ENCODE measurements at regions not wholly inside any gene's neighbourhood (a gene's known extent, or its start where the extent isn't known, plus 50 kb on each side); places are given as distances from the start of the nearest gene placed in this dataset.

- DNase-seq, result no peak
Observed at GRCh38 chr2:216808805-216809425, 50.9 kb downstream of the TNP1 start.

- DNase-seq, result no peak
Observed at GRCh38 chr2:216807857-216808272, 52.0 kb downstream of the TNP1 start.

GRCh38 chr2:216804357-216805350 lies 55.2 kb downstream of the TNP1 start:
- no peak for DNase-seq

GRCh38 chr2:216803791-216804190 lies 56.1 kb downstream of the TNP1 start:
- no peak for DNase-seq

GRCh38 chr2:216802516-216803215 lies 57.2 kb downstream of the TNP1 start:
- DNase-seq, result no peak

- no peak for DNase-seq
Observed at GRCh38 chr2:216800836-216801235, 59.0 kb downstream of the TNP1 start.

- no peak for DNase-seq
Observed at GRCh38 chr2:216799873-216800431, 59.9 kb downstream of the TNP1 start.

GRCh38 chr2:216796115-216796840 lies 63.6 kb downstream of the TNP1 start:
- no peak for DNase-seq

- no peak for DNase-seq
Observed at GRCh38 chr2:216793386-216793785, 66.5 kb downstream of the TNP1 start.

- no peak for DNase-seq
Observed at GRCh38 chr2:216792222-216793021, 67.4 kb downstream of the TNP1 start.

- DNase-seq, result no peak
Observed at GRCh38 chr2:216791303-216791702, 68.6 kb downstream of the TNP1 start.

GRCh38 chr2:216789081-216789480 lies 70.8 kb downstream of the TNP1 start:
- DNase-seq, result no peak

GRCh38 chr2:216787851-216788540 lies 71.9 kb downstream of the TNP1 start:
- DNase-seq, result no peak

GRCh38 chr2:216786676-216787075 lies 73.2 kb downstream of the TNP1 start:
- no peak for DNase-seq

GRCh38 chr2:216784456-216784855 lies 75.4 kb downstream of the TNP1 start:
- no peak for DNase-seq

- DNase-seq, result no peak
Observed at GRCh38 chr2:216781709-216782108, 78.2 kb downstream of the TNP1 start.

- DNase-seq, result no peak
Observed at GRCh38 chr2:216780843-216781242, 79.0 kb downstream of the TNP1 start.

GRCh38 chr2:216777637-216778273 lies 82.1 kb downstream of the TNP1 start:
- peak; percentile 45 to 49 for DNase-seq

GRCh38 chr2:216776066-216776850 lies 80.9 kb upstream of the IGFBP5 start:
- no peak for DNase-seq

- DNase-seq, result no peak
Observed at GRCh38 chr2:216775043-216775453, 79.7 kb upstream of the IGFBP5 start.
